Keratinocyte (primary cell): ENCODE measurements at regions not wholly inside any gene's neighbourhood (a gene's known extent, or its start where the extent isn't known, plus 50 kb on each side); places are given as distances from the start of the nearest gene placed in this dataset.

Source experiments
- DNase-seq: peaks from one replicate; pipeline ENCODE4 v3.0.0-alpha.2; 2011; ENCODE audit warnings: low read depth, missing footprints, low spot score
- FAIRE-seq: peaks from 2 replicates; lab custom pipeline; 2011; peaks lifted over from hg19 to GRCh38; lab: Jason Lieb, UNC
- H2AFZ ChIP-seq: 2 replicates; pipeline ENCODE4 v1.6.0; 2012; ENCODE audit warnings: low read length, control low read depth, inconsistent platforms; ENCODE audit not compliant: control insufficient read depth
- H3K27ac ChIP-seq: 2 replicates; pipeline ENCODE4 v1.5.1; 2011; ENCODE audit warnings: low read length; ENCODE audit not compliant: control insufficient read depth, insufficient read depth
- H3K27me3 ChIP-seq: 3 replicates; pipeline ENCODE4 v1.6.0; 2011; ENCODE audit warnings: low read length; ENCODE audit not compliant: control insufficient read depth, insufficient read depth; ENCODE audit errors: extremely low read depth
- H3K36me3 ChIP-seq, 2 experiments: 2 replicates in 1 of 2; 3 replicates in 1 of 2; pipeline ENCODE4 v1.5.1; 2011; ENCODE audit warnings: low read length in 2 of 2, mild to moderate bottlenecking in 1 of 2; ENCODE audit not compliant: control insufficient read depth in 2 of 2, insufficient read depth in 2 of 2; ENCODE audit errors: extremely low read depth in 1 of 2
- H3K4me1 ChIP-seq: 3 replicates; pipeline ENCODE4 v1.5.1; 2011; ENCODE audit warnings: low read length; ENCODE audit not compliant: control insufficient read depth, insufficient read depth; ENCODE audit errors: extremely low read depth
- H3K4me2 ChIP-seq: 3 replicates; pipeline ENCODE4 v1.6.0; 2011; ENCODE audit warnings: low read depth, low read length; ENCODE audit not compliant: control insufficient read depth, insufficient read depth; ENCODE audit errors: extremely low read depth
- H3K4me3 ChIP-seq, 3 experiments: fragments of 200-600 bp in 1 of 3; sonication (generic) in 1 of 3; 2 replicates in 2 of 3; 3 replicates in 1 of 3; pipeline ENCODE4 v1.5.1; 2011 to 2016; ENCODE audit warnings: low read length in 3 of 3, mild to moderate bottlenecking in 3 of 3, control low read depth in 2 of 3, inconsistent platforms in 1 of 3, low read depth in 1 of 3, mixed read lengths in 1 of 3, mixed run types in 1 of 3, moderate library complexity in 1 of 3; ENCODE audit not compliant: control insufficient read depth in 2 of 3, insufficient read depth in 2 of 3; ENCODE audit errors: extremely low read depth in 1 of 3
- H3K79me2 ChIP-seq: 2 replicates; pipeline ENCODE4 v1.6.0; 2012; ENCODE audit warnings: low read length; ENCODE audit not compliant: control insufficient read depth, insufficient read depth
- H3K9ac ChIP-seq: 3 replicates; pipeline ENCODE4 v1.6.0; 2011; ENCODE audit warnings: low read length; ENCODE audit not compliant: control insufficient read depth, insufficient read depth; ENCODE audit errors: extremely low read depth
- H3K9me1 ChIP-seq: 3 replicates; pipeline ENCODE4 v1.6.0; 2011; ENCODE audit warnings: low read length; ENCODE audit not compliant: control insufficient read depth, insufficient read depth; ENCODE audit errors: extremely low read depth
- H3K9me3 ChIP-seq: 2 replicates; pipeline ENCODE4 v1.5.1; 2012; ENCODE audit warnings: low read depth, low read length; ENCODE audit not compliant: control insufficient read depth
- H4K20me1 ChIP-seq: 3 replicates; pipeline ENCODE4 v1.6.0; 2011; ENCODE audit warnings: low read length; ENCODE audit not compliant: control insufficient read depth, insufficient read depth; ENCODE audit errors: extremely low read depth
- CTCF ChIP-seq, 3 experiments: IDR thresholded peaks in 1 of 3; conservative IDR thresholded peaks in 1 of 3; optimal IDR thresholded peaks in 1 of 3; 2 replicates in 2 of 3; 3 replicates in 1 of 3; pipeline versions ENCODE3 to v1.5.1; 2011; ENCODE audit warnings: low read length in 3 of 3, mild to moderate bottlenecking in 3 of 3, moderate library complexity in 2 of 3, control low read depth in 1 of 3, inconsistent platforms in 1 of 3; ENCODE audit not compliant: insufficient read depth in 2 of 3; ENCODE audit errors: extremely low read depth in 1 of 3
- EZH2 ChIP-seq: IDR thresholded peaks from one replicate; pipeline ENCODE4 v1.6.1; 2012; ENCODE audit warnings: inconsistent platforms, mild to moderate bottlenecking, low read length, moderate library complexity
- dilution Hi-C: fragments of 300-500 bp; cut with MboI; formaldehyde crosslinking; loops from one replicate; pipeline ENCODE4 v1.7.0; 2020; ENCODE audit warnings: low sequenced_read_pairs; ENCODE audit not compliant: extremely low pct_ligation_motif_present

DNA sequence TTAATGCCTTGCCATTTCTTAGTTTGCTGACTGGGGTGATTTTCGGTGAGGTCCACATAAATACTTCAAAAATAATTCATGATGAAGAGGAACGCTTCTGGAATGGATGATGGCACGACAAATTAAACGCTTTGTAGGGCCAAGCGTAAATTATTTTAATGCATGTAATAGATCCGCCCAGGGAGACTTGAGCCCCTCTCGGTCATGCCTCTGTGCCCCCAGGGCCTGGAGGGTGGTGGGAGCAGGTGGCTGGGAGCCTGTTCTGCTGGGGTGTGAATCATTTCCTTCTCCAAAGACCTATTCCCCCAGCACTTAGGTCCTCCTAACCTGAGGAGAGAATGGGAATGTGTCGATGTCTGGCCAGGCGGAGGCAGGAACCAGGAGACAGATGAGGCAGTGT is 350.6 kb downstream of the ZNF536 start:
- Histone ChIP-seq H3K27me3 (peaks cover 4% of the 10 kb centered on the region), H4K20me1 (no peaks in the 10 kb centered on the region), H3K9me3 (no peaks in the 10 kb centered on the region), H3K36me3 (no peaks in the 10 kb centered on the region), H3K4me2 (no peak overlapping the region), H3K79me2 (no peaks in the 10 kb centered on the region), H3K9me1 (no peaks in the 10 kb centered on the region), H3K27ac (no peak overlapping the region), H3K4me3 (no peak overlapping the region), H2AFZ (no peak overlapping the region), H3K9ac (no peak overlapping the region), H3K4me1 (peaks cover 5% of the 10 kb centered on the region)
- FAIRE-seq (no peak), DNase-seq (no peak)
- dilution Hi-C loops: no loop called here
- TF ChIP-seq EZH2: no peak
- TF ChIP-seq CTCF (optimal IDR thresholded peaks at IDR 0.05 in 1 of 3, IDR thresholded peaks at IDR 0.05 in 1 of 3, conservative IDR thresholded peaks at IDR 0.05 in 1 of 3; ENCODE audit: extremely low read depth in 1 of 3, insufficient read depth in 2 of 3, low read length in 3 of 3): no peak

DNA sequence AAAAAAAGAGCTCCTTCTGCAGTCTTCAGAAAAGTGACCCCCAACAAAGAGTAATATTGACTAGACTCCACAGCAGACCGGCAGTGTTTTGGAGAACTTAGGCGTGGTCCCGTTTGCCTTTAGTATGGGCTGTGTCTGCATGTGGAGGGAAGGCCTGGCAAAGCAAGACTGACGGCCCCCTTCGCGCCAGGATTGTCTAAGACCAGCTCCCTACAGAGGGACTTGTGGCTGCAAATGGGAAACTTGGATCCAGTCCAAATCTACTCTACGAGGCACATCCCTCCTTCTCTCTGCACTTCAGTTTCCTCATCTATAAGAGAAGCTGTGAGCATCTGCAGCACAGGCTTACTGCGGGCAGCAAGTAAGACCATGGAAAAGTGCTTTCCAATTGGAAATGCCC is 350.0 kb downstream of the ZNF536 start:
- TF ChIP-seq CTCF (optimal IDR thresholded peaks at IDR 0.05 in 1 of 3, IDR thresholded peaks at IDR 0.05 in 1 of 3, conservative IDR thresholded peaks at IDR 0.05 in 1 of 3; ENCODE audit: extremely low read depth in 1 of 3, insufficient read depth in 2 of 3, low read length in 3 of 3) (no peak), EZH2 (no peak)
- Histone ChIP-seq H3K4me3 (no peak overlapping the region), H3K4me1 (peaks cover 5% of the 10 kb centered on the region), H3K9me1 (no peaks in the 10 kb centered on the region), H3K79me2 (no peaks in the 10 kb centered on the region), H3K27ac (no peak overlapping the region), H3K9me3 (no peaks in the 10 kb centered on the region), H3K27me3 (peaks cover 4% of the 10 kb centered on the region), H3K36me3 (no peaks in the 10 kb centered on the region), H3K4me2 (no peak overlapping the region), H3K9ac (no peak overlapping the region), H4K20me1 (no peaks in the 10 kb centered on the region), H2AFZ (no peak overlapping the region)
- FAIRE-seq: no peak
- dilution Hi-C loops: no loop called here
- DNase-seq: no peak
